Mesenchymal stem cell (in vitro differentiated cells and primary cell): ENCODE measurements at regions not wholly inside any gene's neighbourhood (a gene's known extent, or its start where the extent isn't known, plus 50 kb on each side); places are given as distances from the start of the nearest gene placed in this dataset.

Experiments
- DNase-seq: peaks from one replicate; pipeline ENCODE4 v3.0.0-alpha.2; 2013
- H2AFZ ChIP-seq: one replicate; pipeline ENCODE4 v1.6.1; 2013; ENCODE audit warnings: low read depth, mild to moderate bottlenecking, control low read depth, inconsistent platforms, low read length, moderate library complexity
- H2AK5ac ChIP-seq: 2 replicates; pipeline ENCODE4 v1.6.1; 2013; ENCODE audit warnings: low read length, moderate library complexity, mild to moderate bottlenecking, inconsistent platforms; ENCODE audit not compliant: severe bottlenecking
- H2BK120ac ChIP-seq: one replicate; pipeline ENCODE4 v1.6.1; 2013; ENCODE audit warnings: low read depth, mild to moderate bottlenecking, inconsistent platforms, low read length, moderate library complexity
- H2BK12ac ChIP-seq, 2 experiments: one replicate each; pipeline ENCODE4 v1.6.1; 2013; ENCODE audit warnings: inconsistent platforms in 2 of 2, low read length in 2 of 2, mild to moderate bottlenecking in 2 of 2, moderate library complexity in 2 of 2, control low read depth in 1 of 2
- H2BK15ac ChIP-seq: one replicate; pipeline ENCODE4 v1.6.1; 2013; ENCODE audit warnings: mild to moderate bottlenecking, low read depth, inconsistent platforms; ENCODE audit not compliant: poor library complexity, severe bottlenecking
- H2BK5ac ChIP-seq: 2 replicates; pipeline ENCODE4 v1.6.1; 2013; ENCODE audit warnings: low read depth, mild to moderate bottlenecking, low read length, control low read depth, inconsistent platforms; ENCODE audit not compliant: poor library complexity, severe bottlenecking
- H3K14ac ChIP-seq, 2 experiments: one replicate each; pipeline ENCODE4 v1.6.1; 2013; ENCODE audit warnings: inconsistent platforms in 2 of 2, low read length in 2 of 2, control low read depth in 1 of 2, mild to moderate bottlenecking in 1 of 2, moderate library complexity in 1 of 2
- H3K18ac ChIP-seq, 2 experiments: one replicate each; pipeline ENCODE4 v1.6.1; 2013; ENCODE audit warnings: inconsistent platforms in 2 of 2, low read length in 2 of 2, control low read depth in 1 of 2, low read depth in 1 of 2, mild to moderate bottlenecking in 1 of 2
- H3K23ac ChIP-seq, 2 experiments: one replicate each; pipeline ENCODE4 v1.6.1; 2013; ENCODE audit warnings: inconsistent platforms in 2 of 2, low read length in 2 of 2, mild to moderate bottlenecking in 2 of 2, moderate library complexity in 2 of 2, control low read depth in 1 of 2
- H3K27ac ChIP-seq: 2 replicates; pipeline ENCODE4 v1.5.1; 2013; ENCODE audit warnings: mild to moderate bottlenecking, moderate library complexity, low read length, control low read depth, inconsistent platforms; ENCODE audit not compliant: poor library complexity, severe bottlenecking
- H3K27me3 ChIP-seq, 2 experiments: 2 replicates each; pipeline versions ENCODE4 v1.6.1 to v1.7.0; 2013; ENCODE audit warnings: low read length in 2 of 2, mild to moderate bottlenecking in 2 of 2, moderate library complexity in 2 of 2, control low read depth in 1 of 2, inconsistent platforms in 1 of 2; ENCODE audit not compliant: control insufficient read depth in 1 of 2, insufficient read depth in 1 of 2
- H3K36me3 ChIP-seq, 2 experiments: 2 replicates each; pipeline versions ENCODE4 v1.6.1 to v1.7.0; 2013; ENCODE audit warnings: low read length in 2 of 2, control low read depth in 1 of 2, inconsistent platforms in 1 of 2, low read depth in 1 of 2, mild to moderate bottlenecking in 1 of 2; ENCODE audit not compliant: insufficient read depth in 2 of 2, control insufficient read depth in 1 of 2
- H3K4ac ChIP-seq, 2 experiments: one replicate each; pipeline ENCODE4 v1.6.1; 2013; ENCODE audit warnings: inconsistent platforms in 2 of 2, low read length in 2 of 2, mild to moderate bottlenecking in 2 of 2, moderate library complexity in 2 of 2, control low read depth in 1 of 2, low read depth in 1 of 2
- H3K4me1 ChIP-seq: 2 replicates; pipeline ENCODE4 v1.6.1; 2013; ENCODE audit warnings: low read depth, low read length, control low read depth; ENCODE audit not compliant: control insufficient read depth, insufficient read depth
- H3K4me2 ChIP-seq: 2 replicates; pipeline ENCODE4 v1.6.1; 2013; ENCODE audit warnings: low read length, mild to moderate bottlenecking, inconsistent platforms; ENCODE audit not compliant: poor library complexity, severe bottlenecking
- H3K4me3 ChIP-seq, 2 experiments: 2 replicates each; pipeline versions ENCODE4 v1.5.1 to v1.7.0; 2013; ENCODE audit warnings: low read length in 2 of 2, mild to moderate bottlenecking in 2 of 2, control low read depth in 1 of 2, low read depth in 1 of 2; ENCODE audit not compliant: insufficient read depth in 1 of 2
- H3K79me1 ChIP-seq: replicated peaks from 2 replicates; pipeline ENCODE4 v1.6.1; 2013; ENCODE audit warnings: mild to moderate bottlenecking, control low read depth, low read length, inconsistent platforms; ENCODE audit not compliant: poor library complexity, severe bottlenecking
- H3K9ac ChIP-seq: 2 replicates; pipeline ENCODE4 v1.7.0; 2013; ENCODE audit warnings: mild to moderate bottlenecking, low read length, moderate library complexity
- H3K9me3 ChIP-seq: 2 replicates; pipeline ENCODE4 v1.7.0; 2013; ENCODE audit warnings: mild to moderate bottlenecking, low read length; ENCODE audit not compliant: control insufficient read depth
- H4K8ac ChIP-seq: one replicate; pipeline ENCODE4 v1.6.1; 2013; ENCODE audit warnings: inconsistent platforms, mild to moderate bottlenecking, low read length, moderate library complexity
- H4K91ac ChIP-seq: one replicate; pipeline ENCODE4 v1.6.1; 2013; ENCODE audit warnings: mild to moderate bottlenecking, low read length, inconsistent platforms
- WGBS: methylation state at CpG from one replicate; pipeline ENCODE4 v1.1.7; 2013; ENCODE audit warnings: mixed read lengths; 5-methylcytosine and 5-hydroxymethylcytosine counted together

GRCh38 chr6:40893021-40893420 lies 146.0 kb downstream of the UNC5CL start:
- 89% methylated on average over 7 of the region's 7 CpGs for WGBS
- Histone ChIP-seq H3K4ac (no peak overlapping the region), H3K9me3 (no peaks in the 10 kb centered on the region), H3K4me2 (no peak overlapping the region), H2AFZ (no peak overlapping the region), H4K91ac (no peak overlapping the region), H3K27me3 (peaks cover 37 to 54% of the 10 kb centered on the region in 2 experiments), H2BK5ac (no peak overlapping the region), H3K14ac (no peak overlapping the region), H3K4me3 (no peak overlapping the region), H3K4me1 (peaks cover 4% of the 10 kb centered on the region), H3K79me1 (no peaks in the 10 kb centered on the region), H3K27ac (no peak overlapping the region), H3K9ac (no peak overlapping the region), H2BK15ac (no peak overlapping the region), H3K18ac (no peak overlapping the region), H3K36me3 (no peaks in the 10 kb centered on the region), H4K8ac (no peak overlapping the region), H2BK120ac (no peak overlapping the region), H2AK5ac (no peak overlapping the region), H2BK12ac (no peak overlapping the region), H3K23ac (no peak overlapping the region)
- no peak for DNase-seq

- H2BK12ac ChIP-seq, result no peak overlapping the region
- H2BK5ac ChIP-seq, result no peak overlapping the region
- no peak for DNase-seq
- H3K14ac ChIP-seq, result no peak overlapping the region
- H2BK15ac ChIP-seq, result no peak overlapping the region
- H2AFZ ChIP-seq, result no peak overlapping the region
- H2BK120ac ChIP-seq, result no peak overlapping the region
- H3K4me1 ChIP-seq, result peaks cover 4% of the 10 kb centered on the region
- H4K91ac ChIP-seq, result no peak overlapping the region
- H3K18ac ChIP-seq, result no peak overlapping the region
- no peak overlapping the region for H4K8ac ChIP-seq
- H3K23ac ChIP-seq, result no peak overlapping the region
- 96% methylated on average over 8 of the region's 8 CpGs for WGBS
- H2AK5ac ChIP-seq, result no peak overlapping the region
- no peak overlapping the region for H3K4ac ChIP-seq
- H3K9ac ChIP-seq, result no peak overlapping the region
- no peaks in the 10 kb centered on the region for H3K79me1 ChIP-seq
- no peak overlapping the region for H3K27ac ChIP-seq
- H3K9me3 ChIP-seq, result no peaks in the 10 kb centered on the region
- peaks cover 37 to 58% of the 10 kb centered on the region in 2 experiments for H3K27me3 ChIP-seq
- no peak overlapping the region for H3K4me2 ChIP-seq
- no peaks in the 10 kb centered on the region for H3K36me3 ChIP-seq
- no peak overlapping the region for H3K4me3 ChIP-seq
Observed at GRCh38 chr6:40892223-40892622, 146.8 kb downstream of the UNC5CL start.

GRCh38 chr6:40891686-40892085 lies 147.3 kb downstream of the UNC5CL start:
- H2AFZ ChIP-seq, result no peak overlapping the region

GRCh38 chr6:40891131-40891530 lies 147.9 kb downstream of the UNC5CL start:
- no peak overlapping the region for H3K4me3 ChIP-seq

More at GRCh38 chr6:40891686-40892085, 147.3 kb downstream of the UNC5CL start:
- H3K36me3 ChIP-seq, result no peaks in the 10 kb centered on the region
- H4K91ac ChIP-seq, result no peak overlapping the region
- H3K27ac ChIP-seq, result no peak overlapping the region
- DNase-seq, result no peak
- no peak overlapping the region for H2BK5ac ChIP-seq
- 83% methylated on average over 8 of the region's 8 CpGs for WGBS
- no peaks in the 10 kb centered on the region for H3K79me1 ChIP-seq
- H2BK12ac ChIP-seq, result no peak overlapping the region
- no peak overlapping the region for H3K23ac ChIP-seq
- no peak overlapping the region for H2BK120ac ChIP-seq
- H2BK15ac ChIP-seq, result no peak overlapping the region
- no peak overlapping the region for H2AK5ac ChIP-seq
- H3K9me3 ChIP-seq, result no peaks in the 10 kb centered on the region
- H3K4me3 ChIP-seq, result no peak overlapping the region
- no peak overlapping the region for H3K4ac ChIP-seq
- H3K4me1 ChIP-seq, result peaks cover 4% of the 10 kb centered on the region
- no peak overlapping the region for H3K4me2 ChIP-seq
- H3K27me3 ChIP-seq, result peaks cover 37 to 63% of the 10 kb centered on the region in 2 experiments
- H3K9ac ChIP-seq, result no peak overlapping the region
- no peak overlapping the region for H4K8ac ChIP-seq
- no peak overlapping the region for H3K18ac ChIP-seq
- no peak overlapping the region for H3K14ac ChIP-seq

More at GRCh38 chr6:40891131-40891530, 147.9 kb downstream of the UNC5CL start:
- DNase-seq, result no peak
- Histone ChIP-seq H3K4ac (no peak overlapping the region), H3K23ac (no peak overlapping the region), H3K4me1 (peaks cover 4% of the 10 kb centered on the region), H3K14ac (no peak overlapping the region), H3K18ac (no peak overlapping the region), H4K8ac (no peak overlapping the region), H3K9me3 (no peaks in the 10 kb centered on the region), H2BK12ac (no peak overlapping the region), H3K36me3 (no peaks in the 10 kb centered on the region), H3K27me3 (peaks cover 43 to 68% of the 10 kb centered on the region in 2 experiments), H4K91ac (no peak overlapping the region), H2AK5ac (no peak overlapping the region), H2AFZ (no peak overlapping the region), H3K79me1 (no peaks in the 10 kb centered on the region), H2BK15ac (no peak overlapping the region), H2BK5ac (no peak overlapping the region), H2BK120ac (no peak overlapping the region), H3K4me2 (no peak overlapping the region), H3K9ac (no peak overlapping the region), H3K27ac (no peak overlapping the region)
- WGBS, result 83% methylated on average over 2 of the region's 2 CpGs
